Glutamatergic neuron (in vitro differentiated cells): ENCODE measurements at regions not wholly inside any gene's neighbourhood (a gene's known extent, or its start where the extent isn't known, plus 50 kb on each side); places are given as distances from the start of the nearest gene placed in this dataset.

ENCODE experiments used
- DNase-seq: peaks from one replicate; pipeline ENCODE4 v3.0.0; 2022
- H3K27ac Mint-ChIP-seq: one replicate; pipeline ENCODE4 v1.8.0; 2020; ENCODE audit warnings: mild to moderate bottlenecking, mixed read lengths, inconsistent platforms; ENCODE audit not compliant: unreplicated experiment
- H3K27me3 Mint-ChIP-seq: one replicate; pipeline ENCODE4 v1.8.0; 2020; ENCODE audit warnings: mild to moderate bottlenecking, moderate library complexity, mixed read lengths, inconsistent platforms; ENCODE audit not compliant: unreplicated experiment
- H3K36me3 Mint-ChIP-seq: one replicate; pipeline ENCODE4 v1.8.0; 2020; ENCODE audit warnings: mild to moderate bottlenecking, mixed read lengths, inconsistent platforms; ENCODE audit not compliant: unreplicated experiment
- H3K4me1 Mint-ChIP-seq: one replicate; pipeline ENCODE4 v1.8.0; 2020; ENCODE audit warnings: mild to moderate bottlenecking, low read depth, mixed read lengths, inconsistent platforms; ENCODE audit not compliant: unreplicated experiment
- H3K4me3 Mint-ChIP-seq: one replicate; pipeline ENCODE4 v1.8.0; 2020; ENCODE audit warnings: mild to moderate bottlenecking, mixed read lengths, inconsistent platforms; ENCODE audit not compliant: unreplicated experiment
- H3K9me3 Mint-ChIP-seq: one replicate; pipeline ENCODE4 v1.8.0; 2020; ENCODE audit warnings: mild to moderate bottlenecking, moderate library complexity, mixed read lengths, inconsistent platforms; ENCODE audit not compliant: unreplicated experiment
- CTCF ChIP-seq: fragments of 200-600 bp; sonication (generic); IDR thresholded peaks from one replicate; pipeline ENCODE4 v1.5.0; 2021; ENCODE audit not compliant: partially characterized antibody, unreplicated experiment

- Mint-ChIP-seq H3K4me1 (peaks cover 23% of the 10 kb centered on the region), H3K27ac (peak overlapping the region; percentile 86)
Measured at GRCh38 chr1:117794073-117794472, 135.3 kb downstream of the GDAP2 start.

GRCh38 chr1:117795190-117795589 lies 134.2 kb downstream of the GDAP2 start:
- H3K4me1 Mint-ChIP-seq, result peaks cover 23% of the 10 kb centered on the region
- DNase-seq, result no peak
- H3K27ac Mint-ChIP-seq, result no peak overlapping the region
- no peak overlapping the region for H3K4me3 Mint-ChIP-seq
- H3K9me3 Mint-ChIP-seq, result peaks cover 10% of the 10 kb centered on the region
- peaks cover 4% of the 10 kb centered on the region for H3K27me3 Mint-ChIP-seq
- H3K36me3 Mint-ChIP-seq, result no peaks in the 10 kb centered on the region
- no peak for TF ChIP-seq CTCF

More at GRCh38 chr1:117794073-117794472, 135.3 kb downstream of the GDAP2 start:
- Mint-ChIP-seq H3K36me3 (no peaks in the 10 kb centered on the region), H3K27me3 (peaks cover 4% of the 10 kb centered on the region), H3K4me3 (peak overlapping the region; percentile 31), H3K9me3 (peaks cover 10% of the 10 kb centered on the region)
- no peak for DNase-seq
- no peak for TF ChIP-seq CTCF

GRCh38 chr1:117795792-117796191 lies 133.6 kb downstream of the GDAP2 start:
- H3K4me1 Mint-ChIP-seq, result peaks cover 23% of the 10 kb centered on the region
- H3K27ac Mint-ChIP-seq, result no peak overlapping the region
- no peak for TF ChIP-seq CTCF
- peaks cover 10% of the 10 kb centered on the region for H3K9me3 Mint-ChIP-seq
- H3K36me3 Mint-ChIP-seq, result no peaks in the 10 kb centered on the region
- no peak for DNase-seq
- H3K4me3 Mint-ChIP-seq, result no peak overlapping the region
- peaks cover 4% of the 10 kb centered on the region for H3K27me3 Mint-ChIP-seq

GRCh38 chr1:117796226-117796625 lies 133.2 kb downstream of the GDAP2 start:
- peaks cover 23% of the 10 kb centered on the region for H3K4me1 Mint-ChIP-seq
- no peak overlapping the region for H3K27ac Mint-ChIP-seq
- TF ChIP-seq CTCF, result no peak
- no peaks in the 10 kb centered on the region for H3K36me3 Mint-ChIP-seq
- H3K9me3 Mint-ChIP-seq, result peaks cover 10% of the 10 kb centered on the region
- H3K27me3 Mint-ChIP-seq, result peaks cover 4% of the 10 kb centered on the region
- no peak for DNase-seq
- H3K4me3 Mint-ChIP-seq, result no peak overlapping the region

- Mint-ChIP-seq H3K4me3 (no peak overlapping the region), H3K9me3 (peaks cover 1% of the 10 kb centered on the region), H3K36me3 (no peaks in the 10 kb centered on the region), H3K27ac (no peak overlapping the region), H3K27me3 (peaks cover 1% of the 10 kb centered on the region), H3K4me1 (peaks cover 10% of the 10 kb centered on the region)
- no peak for TF ChIP-seq CTCF
- no peak for DNase-seq
Measured at GRCh38 chr1:117798550-117798949, 130.9 kb downstream of the GDAP2 start.
